HepG2 (cell line): ENCODE measurements at regions not wholly inside any gene's neighbourhood (a gene's known extent, or its start where the extent isn't known, plus 50 kb on each side); places are given as distances from the start of the nearest gene placed in this dataset.

Experiments
- ATAC-seq: fragments of 200-7000 bp; cut with Tn5 transposase; 3 replicates; pipeline ENCODE4 v1.9.1; 2020; ENCODE audit warnings: mild to moderate bottlenecking, moderate library complexity
- BruUV-seq: library from RNA; stranded (reverse); fragments of 400-500 nt; replicated peaks from 2 replicates; lab custom pipeline; 2021; lab: Mats Ljungman, UMichigan
- CTCF ChIA-PET: fragments of 300-600 bp; formaldehyde crosslinking; extraction: SDS; loops from one replicate; lab custom pipeline; 2021; ENCODE audit warnings: low total read pairs, inconsistent platforms, low intra/inter-chr PET ratio; lab: Yijun Ruan, JAX
- POLR2A ChIA-PET: fragments of 350-600 bp; sonication (Branson Sonifier 250); formaldehyde crosslinking; loops from one replicate; lab custom pipeline; 2020; ENCODE audit warnings: antibody characterized with exemption, inconsistent platforms; lab: Yijun Ruan, JAX
- DNase-seq: peaks from one replicate; pipeline ENCODE4 v3.0.0-alpha.2; 2015; ENCODE audit warnings: low spot score
- FAIRE-seq: peaks from 3 replicates; lab custom pipeline; 2011; peaks lifted over from hg19 to GRCh38; lab: Jason Lieb, UNC
- H2AFZ ChIP-seq: one replicate; pipeline ENCODE4 v1.6.1; 2011; ENCODE audit warnings: low read length, inconsistent platforms
- H3K27ac ChIP-seq: fragments of 300-600 bp; 3 replicates; pipeline ENCODE4 v1.8.0; 2011; ENCODE audit warnings: mixed run types, mild to moderate bottlenecking, mixed read lengths, low read length, inconsistent platforms; ENCODE audit not compliant: insufficient read depth; ENCODE audit errors: extremely low read length
- H3K27me3 ChIP-seq, 2 experiments: fragments of 200-600 bp in 1 of 2; 2 replicates in 1 of 2; 3 replicates in 1 of 2; pipeline versions ENCODE4 v1.6.0 to v1.8.0; 2011; ENCODE audit warnings: low read length in 2 of 2, mild to moderate bottlenecking in 2 of 2, moderate library complexity in 2 of 2, inconsistent platforms in 1 of 2; ENCODE audit not compliant: insufficient read depth in 2 of 2, control insufficient read depth in 1 of 2
- H3K36me3 ChIP-seq, 2 experiments: fragments of 200-600 bp in 1 of 2; replicated peaks in 1 of 2; 2 replicates in 1 of 2; 3 replicates in 1 of 2; pipeline versions ENCODE4 v1.5.1 to v1.8.0; 2011; ENCODE audit warnings: low read length in 2 of 2, inconsistent platforms in 1 of 2; ENCODE audit not compliant: insufficient read depth in 2 of 2, control insufficient read depth in 1 of 2
- H3K4me1 ChIP-seq: 2 replicates; pipeline ENCODE4 v1.5.1; 2012; ENCODE audit warnings: low read length, inconsistent platforms; ENCODE audit not compliant: insufficient read depth
- H3K4me2 ChIP-seq: 2 replicates; pipeline ENCODE4 v1.6.0; 2011; ENCODE audit warnings: low read depth, low read length, inconsistent platforms
- H3K4me3 ChIP-seq, 3 experiments: fragments of 200-600 bp in 1 of 3; sonication (generic), shearing (Covaris generic) in 1 of 3; replicated peaks in 1 of 3; 2 replicates each; pipeline ENCODE4 v1.5.1; 2011 to 2016; ENCODE audit warnings: low read length in 3 of 3, inconsistent platforms in 2 of 3, low read depth in 2 of 3, mild to moderate bottlenecking in 2 of 3, control low read depth in 1 of 3, mixed read lengths in 1 of 3; ENCODE audit not compliant: insufficient read depth in 1 of 3
- H3K79me2 ChIP-seq: one replicate; pipeline ENCODE4 v1.6.1; 2011; ENCODE audit warnings: low read length, inconsistent platforms; ENCODE audit not compliant: insufficient read depth
- H3K9ac ChIP-seq: 2 replicates; pipeline ENCODE4 v1.6.0; 2011; ENCODE audit warnings: mild to moderate bottlenecking, low read depth, low read length, inconsistent platforms; ENCODE audit not compliant: insufficient read depth
- H3K9me3 ChIP-seq: 2 replicates; pipeline ENCODE4 v1.5.1; 2012; ENCODE audit warnings: mild to moderate bottlenecking, low read length
- H4K20me1 ChIP-seq: 2 replicates; pipeline ENCODE4 v1.6.0; 2011; ENCODE audit warnings: inconsistent platforms, mild to moderate bottlenecking, low read length, moderate library complexity; ENCODE audit not compliant: insufficient read depth
- CEBPG ChIP-seq: IDR thresholded peaks from 2 replicates; pipeline ENCODE4 v1.6.1; 2016
- CTCF ChIP-seq: sonication (generic); formaldehyde crosslinking; IDR thresholded peaks from 2 replicates; pipeline ENCODE4 v1.5.0; 2020; ENCODE audit warnings: mild to moderate bottlenecking, missing genetic modification reagents, moderate library complexity
- DBP ChIP-seq: sonication (generic); formaldehyde crosslinking; IDR thresholded peaks from 2 replicates; pipeline ENCODE4 v1.4.0; 2020; ENCODE audit warnings: missing genetic modification reagents; ENCODE audit errors: not compliant biosample characterization
- EHMT2 ChIP-seq: fragments of 200-600 bp; sonication (generic); IDR thresholded peaks from 2 replicates; pipeline ENCODE4 v1.7.0; 2017; ENCODE audit warnings: antibody characterized with exemption, low read depth, low read length, borderline replicate concordance
- GFI1 ChIP-seq: sonication (generic); formaldehyde crosslinking; IDR thresholded peaks from 2 replicates; pipeline ENCODE4 v1.5.0; 2020; ENCODE audit warnings: missing genetic modification reagents, mild to moderate bottlenecking, borderline replicate concordance
- GZF1 ChIP-seq: sonication (generic); formaldehyde crosslinking; IDR thresholded peaks from 2 replicates; pipeline ENCODE4 v1.5.1; 2020; ENCODE audit warnings: mild to moderate bottlenecking, missing genetic modification reagents
- HNRNPK ChIP-seq: fragments of 200-400 bp; formaldehyde crosslinking; IDR thresholded peaks from 2 replicates; pipeline ENCODE4 v1.6.1; 2018; ENCODE audit warnings: low read length, low read depth, moderate library complexity, mild to moderate bottlenecking; ENCODE audit not compliant: poor library complexity, severe bottlenecking
- IRF2 ChIP-seq: IDR thresholded peaks from 2 replicates; pipeline ENCODE4 v1.6.1; 2018; ENCODE audit warnings: missing genetic modification reagents, missing compliant biosample characterization
- SMAD3 ChIP-seq: sonication (generic); formaldehyde crosslinking; IDR thresholded peaks from 2 replicates; pipeline ENCODE4 v1.4.0; 2020; ENCODE audit warnings: missing genetic modification reagents
- SMC3 ChIP-seq: IDR thresholded peaks from 2 replicates; pipeline ENCODE4 v1.6.1; 2011; ENCODE audit warnings: low read length, improper control_type of control experiment
- SOX13 ChIP-seq, 3 experiments: fragments of 450-650 bp in 1 of 3; sonication (generic) in 1 of 3; formaldehyde crosslinking in 1 of 3; IDR thresholded peaks in 2 of 3; conservative IDR thresholded peaks in 1 of 3; 2 replicates each; pipeline versions ENCODE4 v1.5.0 to v1.6.1; 2016 to 2020; ENCODE audit warnings: antibody characterized with exemption in 1 of 3, mild to moderate bottlenecking in 1 of 3, missing compliant biosample characterization in 1 of 3, missing genetic modification reagents in 1 of 3, moderate library complexity in 1 of 3
- STAG1 ChIP-seq: sonication (generic); formaldehyde crosslinking; IDR thresholded peaks from 2 replicates; pipeline ENCODE4 v1.4.0; 2020; ENCODE audit warnings: missing genetic modification reagents
- TEAD3 ChIP-seq: optimal IDR thresholded peaks from 2 replicates; pipeline ENCODE3; 2016; ENCODE audit warnings: borderline replicate concordance
- ZNF230 ChIP-seq: sonication (generic); formaldehyde crosslinking; IDR thresholded peaks from 2 replicates; pipeline ENCODE4 v1.4.0; 2020; ENCODE audit warnings: mild to moderate bottlenecking, missing genetic modification reagents
- ZNF24 ChIP-seq: fragments of 450-650 bp; IDR thresholded peaks from 2 replicates; pipeline ENCODE4 v1.6.1; 2017; ENCODE audit warnings: antibody characterized with exemption, mild to moderate bottlenecking
- ZNF281 ChIP-seq: sonication (generic); formaldehyde crosslinking; IDR thresholded peaks from 2 replicates; pipeline ENCODE4 v1.4.0; 2020; ENCODE audit warnings: missing genetic modification reagents, borderline replicate concordance
- ZNF619 ChIP-seq: sonication (generic); formaldehyde crosslinking; IDR thresholded peaks from 2 replicates; pipeline ENCODE4 v1.4.0; 2020; ENCODE audit warnings: mild to moderate bottlenecking, missing genetic modification reagents
- WGBS: methylation state at CpG from one replicate; pipeline ENCODE4 v1.1.6; 2017; ENCODE audit warnings: low lambda C conversion rate; 5-methylcytosine and 5-hydroxymethylcytosine counted together
- in situ Hi-C: cut with HindIII; loops from 2 replicates; pipeline ENCODE4 v1.10.0; 2017; ENCODE audit warnings: low pct_unique_long_range_greater_than_20kb; ENCODE audit not compliant: extremely low pct_ligation_motif_present
- intact Hi-C: fragments of 100-400 bp; cut with micrococcal nuclease; formaldehyde crosslinking; loops from one replicate; pipeline ENCODE4 v1.10.0; 2022; ENCODE audit not compliant: unreplicated experiment

- DNase-seq (peak; percentile 44), FAIRE-seq (peak; percentile 54)
- H3K9ac ChIP-seq: no peak overlapping the region
- no peaks in the 10 kb centered on the region for H3K9me3 ChIP-seq
- intact Hi-C loops: no loop called here
- H2AFZ ChIP-seq: no peak overlapping the region
- peaks cover 0 to 15% of the 10 kb centered on the region in 2 experiments; a peak in 1 of 5 replicates for H3K27me3 ChIP-seq
- TF ChIP-seq CEBPG (CRISPR knock-in tag) (no peak), GFI1 (no peak), GZF1 (CRISPR knock-in tag) (no peak), ZNF24 (no peak), CTCF (CRISPR knock-in tag) (peak; percentile 61), ZNF281 (CRISPR knock-in tag) (peak; percentile 90), HNRNPK (peak; percentile 23), SMAD3 (no peak), EHMT2 (no peak), DBP (no peak), ZNF619 (CRISPR knock-in tag) (no peak), ZNF230 (CRISPR knock-in tag) (no peak), SOX13 (IDR thresholded peaks at IDR 0.05) (no peak), SOX13 (CRISPR knock-in tag; conservative IDR thresholded peaks at IDR 0.05 in 1 of 2, IDR thresholded peaks at IDR 0.05 in 1 of 2) (no peak), SMC3 (peak; percentile 27; the same call in 1 of the 2 replicates), IRF2 (no peak), TEAD3 (CRISPR knock-in tag) (peak; percentile 50), STAG1 (CRISPR knock-in tag) (peak; percentile 33; the same call in 1 of the 2 replicates)
- TF ChIP-seq, all 625 proteins: peak for 6
- H3K4me3 ChIP-seq: no peak overlapping the region
- no peak overlapping the region for H3K4me2 ChIP-seq
- in situ Hi-C loops: no loop called here
- no peak overlapping the region for H3K27ac ChIP-seq
- no peaks in the 10 kb centered on the region for H3K36me3 ChIP-seq
- ChIA-PET CTCF (interaction anchor here (1.4 kb wide), 1 partner anchor 1482 kb away, joined by 3 read pairs; no protein-coding TSS in a partner anchor), POLR2A (no interaction called here)
- ATAC-seq: peak; percentile 83
- H3K79me2 ChIP-seq: no peaks in the 10 kb centered on the region
- H3K4me1 ChIP-seq: no peaks in the 10 kb centered on the region
- 48% methylated on average over 20 of the region's 20 CpGs for WGBS
- H4K20me1 ChIP-seq: no peaks in the 10 kb centered on the region
- BruUV-seq: no TSS peak
Observed at GRCh38 chr6:10465629-10466499, 51.0 kb upstream of the TFAP2A start.
